HG03135 (cell line): ENCODE measurements at regions not wholly inside any gene's neighbourhood (a gene's known extent, or its start where the extent isn't known, plus 50 kb on each side); places are given as distances from the start of the nearest gene placed in this dataset.
"Not testable (repeated sequence)": the region's sequence is repeated elsewhere in the genome, so short reads cannot be mapped to it uniquely, and the experiment has no call there.

Experiments used
- ATAC-seq: cut with Tn5 transposase; IDR thresholded peaks from one replicate; pipeline ENCODE4 v1.9.1; 2021; ENCODE audit warnings: mild to moderate bottlenecking, moderate library complexity; ENCODE audit not compliant: unreplicated experiment

DNA sequence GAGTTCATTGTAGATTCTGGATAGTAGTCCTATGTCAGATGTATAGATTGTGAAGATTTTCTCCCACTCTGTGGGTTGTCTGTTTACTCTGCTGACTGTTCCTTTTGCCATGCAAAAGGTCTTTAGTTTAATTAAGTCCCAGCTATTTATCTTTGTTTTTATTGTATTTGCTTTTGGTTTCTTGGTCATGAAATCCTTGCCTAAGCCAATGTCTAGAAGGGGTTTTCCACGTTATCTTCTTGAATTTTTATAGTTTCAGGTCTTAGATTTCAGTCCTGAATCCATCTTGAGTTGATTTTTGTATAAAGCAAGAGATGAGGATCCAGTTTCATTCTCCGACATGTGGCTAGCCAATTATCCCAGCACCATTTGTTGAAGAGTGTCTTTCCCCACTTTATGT is 262.1 kb upstream of the TMC3 start:
- not testable (repeated sequence) for ATAC-seq

DNA sequence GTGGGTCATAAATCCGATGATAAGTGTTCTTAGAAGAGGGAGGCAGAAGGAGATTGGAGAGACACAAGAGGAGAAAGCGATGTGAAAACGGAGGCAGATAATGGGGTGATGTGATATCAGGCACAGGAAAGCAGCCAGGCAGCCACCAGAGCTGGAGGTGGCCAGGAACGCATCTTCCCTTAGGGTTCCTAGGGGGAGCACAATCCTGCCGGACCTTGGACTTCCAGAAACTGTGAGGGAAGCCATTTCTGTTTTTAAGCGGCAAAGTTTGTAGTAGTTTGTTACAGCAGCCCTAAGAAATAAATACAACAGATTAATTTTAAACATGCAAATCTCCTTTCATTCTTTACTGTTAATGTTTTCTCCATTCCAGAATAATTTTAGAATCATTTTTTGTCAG is 259.9 kb upstream of the TMC3 start:
- ATAC-seq: no peak

DNA sequence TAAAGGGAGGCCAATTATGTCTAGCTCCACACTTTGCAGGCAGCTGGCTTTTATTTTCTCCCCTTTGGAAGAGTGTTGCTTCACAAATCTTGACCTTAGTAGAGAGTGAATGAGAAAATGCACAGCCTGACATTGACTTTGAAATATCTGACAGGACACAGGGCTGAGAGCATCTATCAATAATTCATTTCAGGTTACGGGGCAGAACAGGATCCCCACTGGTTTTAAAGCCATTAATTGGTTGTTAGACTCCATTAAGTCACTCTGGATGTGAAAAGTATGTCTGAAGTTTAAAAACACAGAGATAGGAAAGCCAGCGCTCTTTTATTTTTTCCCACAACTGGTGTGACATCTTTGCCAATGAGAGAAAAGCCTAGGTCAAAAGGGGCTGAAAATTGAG is 251.9 kb upstream of the TMC3 start:
- no peak for ATAC-seq

- ATAC-seq: no peak
Observed at GRCh38 chr15:81619002-81619401, 245.0 kb upstream of the TMC3 start.

DNA sequence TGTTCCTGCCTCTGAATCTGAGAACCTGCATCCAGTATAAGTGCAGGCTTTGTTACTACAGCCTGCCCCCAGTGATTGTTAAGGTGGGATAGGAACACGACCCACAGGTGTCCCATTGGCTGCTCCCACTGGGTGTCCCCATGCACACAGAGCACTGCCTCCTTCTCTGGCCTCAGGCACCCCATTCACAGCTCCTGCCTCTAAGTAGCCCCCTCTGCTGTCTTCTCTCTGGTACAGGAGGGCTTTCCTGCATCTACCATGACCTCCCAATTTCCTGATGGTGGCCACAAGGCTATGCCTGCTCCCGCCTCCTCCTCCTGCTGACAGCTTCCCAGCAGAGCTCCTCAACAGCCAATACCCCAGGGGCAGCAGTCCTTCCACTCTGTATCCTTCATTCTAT is 238.6 kb upstream of the TMC3 start:
- ATAC-seq: no peak

DNA sequence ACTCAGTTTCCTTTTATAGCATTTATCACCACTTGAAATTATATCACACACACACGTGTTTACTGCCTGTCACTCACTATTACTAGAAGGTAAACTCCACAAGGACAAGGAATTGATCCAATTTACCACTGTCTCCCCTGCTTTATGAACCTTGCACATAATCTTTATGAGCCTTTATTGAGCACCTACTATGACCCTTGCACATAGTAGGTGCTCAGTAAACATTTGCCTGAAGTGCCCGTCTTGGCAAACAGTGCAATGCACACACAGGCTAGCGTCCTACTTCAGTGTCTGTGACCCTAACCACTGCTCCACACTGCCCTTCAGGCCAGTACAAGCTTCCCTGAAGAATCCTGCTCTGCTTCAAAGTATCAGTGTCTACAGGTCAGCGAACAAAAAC is 237.7 kb upstream of the TMC3 start:
- no peak for ATAC-seq

- ATAC-seq: no peak
Observed at GRCh38 chr15:81608309-81608829, 234.4 kb upstream of the TMC3 start.

- no peak for ATAC-seq
Observed at GRCh38 chr15:81604713-81605112, 230.7 kb upstream of the TMC3 start.

DNA sequence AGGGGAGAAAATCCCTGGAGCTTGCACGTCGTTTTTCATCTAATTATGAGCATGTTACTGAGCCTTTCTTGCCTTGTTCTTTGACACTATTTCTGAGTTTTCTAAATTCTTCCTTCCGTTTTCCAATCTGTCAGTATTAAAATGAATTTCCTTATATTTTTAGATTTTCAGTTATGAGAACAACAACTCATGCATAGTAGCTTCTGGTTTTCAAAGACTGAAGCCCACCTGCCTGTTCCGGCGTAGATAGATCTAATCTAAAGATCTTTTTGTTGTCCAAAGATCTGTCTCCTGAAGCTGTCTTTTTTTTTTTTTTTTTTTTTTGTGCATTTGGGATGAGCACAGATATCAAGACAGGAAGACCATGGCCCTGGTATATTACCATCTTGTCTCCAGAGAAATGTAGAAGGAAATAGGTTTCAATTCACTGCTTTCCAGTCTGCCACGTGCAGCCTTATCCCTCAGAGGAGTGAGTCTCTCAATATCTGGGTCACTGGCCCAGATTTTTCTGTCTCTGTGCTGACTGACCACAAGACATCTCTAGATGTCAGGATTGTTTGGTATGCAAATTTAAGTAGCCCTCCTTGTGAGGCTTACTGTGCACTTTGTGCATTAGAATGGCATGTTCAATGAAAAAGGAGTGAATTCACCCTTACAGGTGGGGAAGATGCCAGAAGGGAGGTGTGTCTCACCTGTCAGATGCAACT is 222.3 kb upstream of the TMC3 start:
- ATAC-seq: no peak

- no peak for ATAC-seq
Observed at GRCh38 chr15:81595752-81596151, 221.7 kb upstream of the TMC3 start.

- ATAC-seq: no peak
Observed at GRCh38 chr15:81589671-81590070, 215.7 kb upstream of the TMC3 start.

DNA sequence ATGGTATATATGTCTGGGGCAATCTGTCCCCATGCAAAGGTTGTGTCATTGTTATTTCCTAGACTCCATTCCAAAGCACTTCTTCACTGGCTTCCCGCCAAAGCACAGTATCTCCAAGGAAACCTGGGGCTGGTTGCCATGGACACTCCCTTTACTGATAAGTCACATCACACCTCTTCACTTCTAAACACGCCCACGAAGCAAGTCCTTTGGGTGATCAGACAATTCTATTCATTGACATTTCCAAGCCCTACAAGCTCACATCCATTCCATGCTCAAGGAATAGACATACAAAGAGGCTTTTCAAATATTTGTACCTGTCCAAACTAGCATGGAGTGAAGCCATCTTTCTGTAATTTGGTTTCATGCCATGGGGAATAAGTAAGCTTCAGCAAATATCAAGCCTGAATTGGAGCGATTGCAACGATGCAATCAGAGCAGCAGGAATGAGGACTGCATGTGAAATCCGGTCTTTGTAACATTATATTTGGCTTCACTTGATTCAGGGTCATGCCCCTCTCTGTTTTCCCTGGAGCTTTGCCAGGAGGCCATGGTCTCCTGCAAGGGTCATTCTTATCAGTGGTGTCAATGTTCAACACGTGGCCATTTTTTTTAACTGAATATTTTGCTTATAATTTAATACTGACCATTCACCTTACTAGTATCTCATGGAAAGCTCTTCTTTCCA is 201.6 kb upstream of the TMC3 start:
- ATAC-seq: no peak

DNA sequence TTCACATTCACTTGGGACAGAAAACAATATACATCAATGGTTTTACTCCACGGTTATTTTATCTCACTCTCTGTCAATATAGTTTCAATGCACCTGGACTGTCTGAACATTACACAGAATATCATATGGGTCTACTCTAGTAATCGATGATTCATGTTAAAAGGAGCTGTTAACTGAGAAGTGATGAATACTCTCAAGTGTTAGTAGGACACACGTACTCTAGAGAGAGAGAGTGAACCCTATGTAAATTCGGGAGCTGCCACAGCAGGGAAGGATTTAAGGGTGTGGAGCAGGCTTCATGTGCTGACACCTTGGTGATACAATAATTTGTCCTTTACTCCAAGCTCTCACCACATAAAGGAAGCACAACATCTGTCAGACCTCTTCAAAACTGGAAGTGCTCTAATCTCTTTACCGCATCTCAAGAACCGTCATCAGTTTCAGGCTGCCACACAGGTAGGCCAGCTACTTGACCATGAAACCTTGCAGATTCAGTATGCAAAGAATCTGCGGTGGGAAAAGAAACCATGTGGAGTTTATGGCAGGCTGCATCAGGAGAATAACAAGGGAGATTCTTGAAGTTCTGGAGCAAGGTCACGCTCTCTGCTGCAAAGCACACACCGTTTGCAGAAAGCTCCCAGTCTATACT is 199.2 kb upstream of the TMC3 start:
- no peak for ATAC-seq

DNA sequence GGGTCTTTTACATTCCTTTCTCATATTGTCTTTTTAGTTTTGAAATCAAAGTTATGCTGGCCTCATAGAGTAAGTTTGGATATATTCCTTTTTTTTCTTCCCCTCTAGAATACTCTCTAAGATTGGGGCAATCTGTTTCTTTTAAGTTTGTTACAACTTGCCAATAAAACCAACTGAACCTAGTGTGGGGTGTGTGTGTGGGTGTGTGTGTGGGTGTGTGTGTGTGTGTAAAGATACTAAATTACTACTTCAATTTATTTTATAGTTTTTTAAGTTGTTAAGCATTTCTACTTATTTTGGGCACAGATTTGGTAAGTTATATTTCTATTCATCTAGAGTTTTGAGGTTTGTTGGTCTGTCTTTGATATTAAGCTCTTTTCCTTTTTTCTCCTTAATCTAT is 198.2 kb upstream of the TMC3 start:
- no peak for ATAC-seq

- ATAC-seq: no peak
Observed at GRCh38 chr15:81569286-81570080, 195.5 kb upstream of the TMC3 start.

- no peak for ATAC-seq
Observed at GRCh38 chr15:81567924-81568323, 193.9 kb upstream of the TMC3 start.

DNA sequence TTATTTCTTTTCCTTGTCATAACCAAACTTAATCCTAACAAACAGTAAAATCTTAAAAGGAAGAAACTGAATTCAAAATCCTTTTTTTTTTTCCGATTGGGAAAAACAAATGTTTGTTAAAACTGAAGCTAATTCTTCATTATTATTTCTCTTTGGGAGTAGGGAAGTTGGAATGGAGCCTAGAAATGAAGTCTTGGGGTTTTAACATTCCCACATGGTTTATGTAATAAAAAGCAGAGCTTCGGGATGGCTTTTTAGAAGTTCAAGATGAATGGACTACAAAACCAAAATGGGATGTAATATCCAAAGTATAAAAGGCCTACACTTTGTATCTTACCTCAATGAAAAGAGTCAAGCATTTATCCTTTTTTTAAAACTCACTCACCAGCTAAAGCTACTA is 189.0 kb upstream of the TMC3 start:
- ATAC-seq: no peak

GRCh38 chr15:81560405-81560804 is 186.4 kb upstream of the TMC3 start:
- ATAC-seq: no peak

DNA sequence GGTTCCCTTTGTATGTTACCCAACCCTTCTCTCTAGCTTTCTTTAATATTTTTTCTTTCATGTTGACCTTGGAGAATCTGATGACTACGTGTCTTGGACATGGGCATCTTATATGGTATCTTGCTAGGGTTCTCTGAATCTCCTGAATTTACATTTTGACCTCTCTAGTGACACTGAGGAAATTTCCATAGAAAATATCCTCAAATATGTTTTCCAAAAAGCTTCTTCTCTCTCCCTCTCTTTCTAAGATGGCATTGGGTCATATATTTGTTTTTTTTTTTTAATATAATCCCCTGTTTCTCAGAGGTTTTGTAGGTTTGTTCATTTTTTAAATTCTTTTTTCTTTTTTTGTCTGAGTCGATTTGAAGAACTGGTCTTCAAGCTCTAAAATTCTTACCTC is 184.0 kb upstream of the TMC3 start:
- ATAC-seq: no peak

DNA sequence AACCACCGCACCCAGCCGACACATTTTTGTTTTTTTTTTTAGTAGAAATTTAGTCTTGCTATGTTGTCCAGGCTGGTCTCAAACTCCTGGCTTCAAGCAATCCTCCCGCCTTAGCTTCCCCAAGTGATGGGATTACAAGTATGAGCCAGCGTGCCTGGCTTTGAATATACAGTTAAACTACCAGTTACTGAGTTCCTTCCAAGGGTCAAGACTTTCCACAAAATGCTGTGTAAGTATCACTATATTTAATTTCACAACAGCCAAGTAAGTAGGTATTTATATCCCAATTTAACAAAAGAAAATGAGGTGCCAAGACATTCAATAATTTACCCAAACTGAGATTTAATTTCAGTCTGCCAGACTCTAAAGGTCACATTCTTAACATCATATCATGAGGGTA is 181.3 kb upstream of the TMC3 start:
- no peak for ATAC-seq
